HCT116 (cell line): ENCODE measurements at regions not wholly inside any gene's neighbourhood (a gene's known extent, or its start where the extent isn't known, plus 50 kb on each side); places are given as distances from the start of the nearest gene placed in this dataset.

ENCODE experiments used
- ATAC-seq: fragments of 200-7000 bp; cut with Tn5 transposase; 2 replicates; pipeline ENCODE4 v1.9.1; 2020; ENCODE audit warnings: mild to moderate bottlenecking, moderate library complexity
- BruUV-seq: library from RNA; stranded (reverse); fragments of 400-500 nt; replicated peaks from 2 replicates; lab custom pipeline; 2021; lab: Mats Ljungman, UMichigan
- CTCF ChIA-PET: fragments of 300-600 bp; sonication (Branson Sonifier 250); formaldehyde crosslinking; loops from one replicate; lab custom pipeline; 2021; ENCODE audit warnings: antibody characterized with exemption; lab: Charles Lee
- POLR2A ChIA-PET: fragments of 300-600, 350-600 bp; sonication (Branson Sonifier 250); formaldehyde crosslinking; loops from one replicate; lab custom pipeline; 2021; ENCODE audit warnings: antibody characterized with exemption; lab: Charles Lee
- RAD21 ChIA-PET, 2 experiments: fragments of 300-600 bp; sonication (Branson Sonifier 250); formaldehyde crosslinking; loops; one replicate each; lab custom pipeline; 2023; ENCODE audit warnings: low total read pairs in 2 of 2; ENCODE audit not compliant: uncharacterized antibody in 2 of 2, unreplicated experiment in 2 of 2, low non-redundant PET in 1 of 2; lab: Charles Lee
- DNase-seq: peaks from one replicate; pipeline ENCODE4 v3.0.0-alpha.2; 2010; ENCODE audit warnings: low read depth, low spot score
- H2AFZ ChIP-seq: fragments of 200-600 bp; shearing (Covaris generic), sonication (generic); 2 replicates; pipeline ENCODE4 v1.6.1; 2017; ENCODE audit warnings: low read depth, mixed run types, mixed read lengths, antibody characterized with exemption, low read length; ENCODE audit not compliant: poor library complexity, severe bottlenecking
- H3K27ac ChIP-seq: 2 replicates; pipeline ENCODE4 v1.5.1; 2012; ENCODE audit warnings: low read depth, low read length
- H3K27me3 ChIP-seq: fragments of 200-600 bp; sonication (generic); 2 replicates; pipeline ENCODE4 v1.6.1; 2016; ENCODE audit warnings: mixed run types, low read length, mixed read lengths; ENCODE audit not compliant: insufficient read depth
- H3K36me3 ChIP-seq, 2 experiments: fragments of 200-500 bp in 1 of 2; fragments of 200-600 bp in 1 of 2; sonication (Bioruptor generic) in 1 of 2; sonication (generic) in 1 of 2; 2 replicates each; pipeline versions ENCODE4 v1.5.1 to v1.6.1; 2014 to 2016; ENCODE audit warnings: low read length in 2 of 2, inconsistent platforms in 1 of 2, mixed read lengths in 1 of 2, mixed run types in 1 of 2; ENCODE audit not compliant: insufficient read depth in 2 of 2, control insufficient read depth in 1 of 2
- H3K4me1 ChIP-seq, 2 experiments: fragments of 200-600 bp in 1 of 2; sonication (generic) in 1 of 2; 2 replicates each; pipeline versions ENCODE4 v1.5.1 to v1.6.1; 2012 to 2017; ENCODE audit warnings: low read length in 2 of 2, inconsistent platforms in 1 of 2, mild to moderate bottlenecking in 1 of 2, mixed read lengths in 1 of 2, mixed run types in 1 of 2, moderate library complexity in 1 of 2; ENCODE audit not compliant: insufficient read depth in 2 of 2, control insufficient read depth in 1 of 2
- H3K4me2 ChIP-seq: fragments of 200-600 bp; sonication (generic); 2 replicates; pipeline ENCODE4 v1.6.1; 2017; ENCODE audit warnings: mixed run types, low read length, mixed read lengths
- H3K4me3 ChIP-seq, 2 experiments: fragments of 200-600 bp in 1 of 2; sonication (generic) in 1 of 2; replicated peaks in 1 of 2; 2 replicates each; pipeline ENCODE4 v1.5.1; 2011 to 2016; ENCODE audit warnings: low read length in 2 of 2, control low read depth in 1 of 2, low read depth in 1 of 2, mild to moderate bottlenecking in 1 of 2, mixed read lengths in 1 of 2, mixed run types in 1 of 2
- H3K79me2 ChIP-seq: fragments of 200-600 bp; sonication (generic); 2 replicates; pipeline ENCODE4 v1.6.1; 2017; ENCODE audit warnings: mild to moderate bottlenecking, mixed run types, low read length, moderate library complexity, mixed read lengths; ENCODE audit not compliant: insufficient read depth
- H3K9ac ChIP-seq: fragments of 200-600 bp; sonication (generic); 2 replicates; pipeline ENCODE4 v1.6.1; 2016; ENCODE audit warnings: low read length, mixed read lengths
- H3K9me2 ChIP-seq: fragments of 200-600 bp; sonication (generic), shearing (Covaris generic); 2 replicates; pipeline ENCODE4 v1.6.1; 2017; ENCODE audit warnings: mixed run types, mild to moderate bottlenecking, moderate library complexity; ENCODE audit not compliant: insufficient read depth
- H3K9me3 ChIP-seq, 2 experiments: fragments of 200-500 bp in 1 of 2; fragments of 200-600 bp in 1 of 2; sonication (Bioruptor generic) in 1 of 2; sonication (generic) in 1 of 2; 2 replicates each; pipeline ENCODE4 v1.6.1; 2014 to 2017; ENCODE audit warnings: low read length in 2 of 2, mixed read lengths in 2 of 2, inconsistent platforms in 1 of 2, low read depth in 1 of 2, mild to moderate bottlenecking in 1 of 2, mixed run types in 1 of 2, moderate library complexity in 1 of 2; ENCODE audit not compliant: control insufficient read depth in 1 of 2, insufficient read depth in 1 of 2
- H4K20me1 ChIP-seq: fragments of 200-600 bp; sonication (generic), shearing (Covaris generic); 2 replicates; pipeline ENCODE4 v1.6.1; 2017; ENCODE audit warnings: mixed run types, mild to moderate bottlenecking, moderate library complexity; ENCODE audit not compliant: insufficient read depth
- CBX3 ChIP-seq: IDR thresholded peaks from 2 replicates; pipeline ENCODE4 v1.6.1; 2012; ENCODE audit warnings: low read depth
- CEBPB ChIP-seq: IDR thresholded peaks from 2 replicates; pipeline ENCODE4 v1.6.1; 2012; ENCODE audit warnings: low read depth
- EGR1 ChIP-seq: IDR thresholded peaks from 2 replicates; pipeline ENCODE4 v1.6.1; 2012; ENCODE audit warnings: low read depth
- ELF1 ChIP-seq: IDR thresholded peaks from 2 replicates; pipeline ENCODE4 v1.6.1; 2012; ENCODE audit warnings: low read depth, borderline replicate concordance
- EZH2 ChIP-seq: fragments of 200-600 bp; sonication (generic); IDR thresholded peaks from 2 replicates; pipeline ENCODE4 v1.6.1; 2017; ENCODE audit warnings: antibody characterized with exemption, mixed run types
- FOSL1 ChIP-seq: IDR thresholded peaks from 2 replicates; pipeline ENCODE4 v1.6.1; 2012; ENCODE audit warnings: low read depth
- POLR2AphosphoS5 ChIP-seq: IDR thresholded peaks from 2 replicates; pipeline ENCODE4 v1.6.1; 2011; ENCODE audit warnings: mild to moderate bottlenecking, low read depth, low read length, moderate library complexity
- REST ChIP-seq: IDR thresholded peaks from 2 replicates; pipeline ENCODE4 v1.6.1; 2012; ENCODE audit warnings: low read depth
- SRF ChIP-seq: IDR thresholded peaks from 2 replicates; pipeline ENCODE4 v1.6.1; 2012; ENCODE audit warnings: low read depth
- TCF7L2 ChIP-seq: IDR thresholded peaks from 2 replicates; pipeline ENCODE4 v1.7.0; 2011; ENCODE audit warnings: borderline replicate concordance, inconsistent platforms; ENCODE audit not compliant: insufficient read depth, insufficient read length; ENCODE audit errors: extremely low read depth
- YY1 ChIP-seq: IDR thresholded peaks from 2 replicates; pipeline ENCODE4 v1.6.1; 2011; ENCODE audit warnings: low read length, low read depth, moderate library complexity, mild to moderate bottlenecking; ENCODE audit not compliant: insufficient replicate concordance; ENCODE audit errors: extremely low read depth
- ZNF274 ChIP-seq: fragments of 200-500 bp; sonication (Bioruptor generic); IDR thresholded peaks from 2 replicates; pipeline ENCODE4 v1.6.1; 2014; ENCODE audit warnings: mild to moderate bottlenecking, low read depth, low read length, inconsistent platforms
- intact Hi-C: fragments of 100-400 bp; cut with micrococcal nuclease; formaldehyde crosslinking; loops from 2 replicates; pipeline ENCODE4 v1.10.0; 2022
- TF ChIP-seq, protein P1 (sequence below): IDR thresholded peaks from 2 replicates; pipeline ENCODE4 v1.6.1; 2012
- TF ChIP-seq, protein P2 (sequence below): IDR thresholded peaks from 2 replicates; pipeline ENCODE4 v1.6.1; 2012
- TF ChIP-seq, protein P3 (sequence below): IDR thresholded peaks from 2 replicates; pipeline ENCODE4 v1.6.1; 2011; ENCODE audit warnings: mild to moderate bottlenecking, low read length, moderate library complexity; ENCODE audit not compliant: insufficient replicate concordance; ENCODE audit errors: extremely low read depth

GRCh38 chr12:83759906-83760305, 1073.2 kb downstream of the TMTC2 start:
- TF ChIP-seq POLR2AphosphoS5 (no peak), ELF1 (no peak), YY1 (no peak), FOSL1 (no peak), CEBPB (no peak), REST (no peak), TCF7L2 (no peak), SRF (no peak), EZH2 (no peak), CBX3 (no peak), EGR1 (no peak), ZNF274 (no peak)
- TF ChIP-seq, protein P1, sequence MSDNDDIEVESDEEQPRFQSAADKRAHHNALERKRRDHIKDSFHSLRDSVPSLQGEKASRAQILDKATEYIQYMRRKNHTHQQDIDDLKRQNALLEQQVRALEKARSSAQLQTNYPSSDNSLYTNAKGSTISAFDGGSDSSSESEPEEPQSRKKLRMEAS, result no peak
- TF ChIP-seq, protein P2, sequence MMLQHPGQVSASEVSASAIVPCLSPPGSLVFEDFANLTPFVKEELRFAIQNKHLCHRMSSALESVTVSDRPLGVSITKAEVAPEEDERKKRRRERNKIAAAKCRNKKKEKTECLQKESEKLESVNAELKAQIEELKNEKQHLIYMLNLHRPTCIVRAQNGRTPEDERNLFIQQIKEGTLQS, result no peak
- TF ChIP-seq, protein P3, sequence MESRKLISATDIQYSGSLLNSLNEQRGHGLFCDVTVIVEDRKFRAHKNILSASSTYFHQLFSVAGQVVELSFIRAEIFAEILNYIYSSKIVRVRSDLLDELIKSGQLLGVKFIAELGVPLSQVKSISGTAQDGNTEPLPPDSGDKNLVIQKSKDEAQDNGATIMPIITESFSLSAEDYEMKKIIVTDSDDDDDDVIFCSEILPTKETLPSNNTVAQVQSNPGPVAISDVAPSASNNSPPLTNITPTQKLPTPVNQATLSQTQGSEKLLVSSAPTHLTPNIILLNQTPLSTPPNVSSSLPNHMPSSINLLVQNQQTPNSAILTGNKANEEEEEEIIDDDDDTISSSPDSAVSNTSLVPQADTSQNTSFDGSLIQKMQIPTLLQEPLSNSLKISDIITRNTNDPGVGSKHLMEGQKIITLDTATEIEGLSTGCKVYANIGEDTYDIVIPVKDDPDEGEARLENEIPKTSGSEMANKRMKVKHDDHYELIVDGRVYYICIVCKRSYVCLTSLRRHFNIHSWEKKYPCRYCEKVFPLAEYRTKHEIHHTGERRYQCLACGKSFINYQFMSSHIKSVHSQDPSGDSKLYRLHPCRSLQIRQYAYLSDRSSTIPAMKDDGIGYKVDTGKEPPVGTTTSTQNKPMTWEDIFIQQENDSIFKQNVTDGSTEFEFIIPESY, result no peak
- TF ChIP-seq, all 23 proteins: peak for 0
- H2AFZ ChIP-seq, result no peak overlapping the region
- no peak for DNase-seq
- H4K20me1 ChIP-seq, result no peaks in the 10 kb centered on the region
- H3K79me2 ChIP-seq, result no peaks in the 10 kb centered on the region
- no peak overlapping the region for H3K4me3 ChIP-seq
- no peaks in the 10 kb centered on the region for H3K36me3 ChIP-seq
- ChIA-PET CTCF (no interaction called here), RAD21 (no interaction called here), POLR2A (no interaction called here)
- no peak overlapping the region for H3K4me2 ChIP-seq
- no peaks in the 10 kb centered on the region for H3K4me1 ChIP-seq
- ATAC-seq, result no peak
- H3K9me3 ChIP-seq, result no peaks in the 10 kb centered on the region
- peaks cover 5% of the 10 kb centered on the region; the same call in 1 of the 2 replicates for H3K9me2 ChIP-seq
- H3K27me3 ChIP-seq, result no peaks in the 10 kb centered on the region
- no peak overlapping the region for H3K9ac ChIP-seq
- intact Hi-C loops, result no loop called here
- no peak overlapping the region for H3K27ac ChIP-seq
- no TSS peak for BruUV-seq
